GM20431 (cell line): ENCODE measurements at regions not wholly inside any gene's neighbourhood (a gene's known extent, or its start where the extent isn't known, plus 50 kb on each side); places are given as distances from the start of the nearest gene placed in this dataset.
"Not testable (repeated sequence)": the region's sequence is repeated elsewhere in the genome, so short reads cannot be mapped to it uniquely, and the experiment has no call there.

Source experiments
- in situ Hi-C: fragments of 300-500 bp; cut with MseI, MboI; formaldehyde crosslinking; loops from one replicate; pipeline ENCODE4 v1.15.0; 2020; ENCODE audit warnings: low sequenced_read_pairs; ENCODE audit not compliant: unreplicated experiment

DNA sequence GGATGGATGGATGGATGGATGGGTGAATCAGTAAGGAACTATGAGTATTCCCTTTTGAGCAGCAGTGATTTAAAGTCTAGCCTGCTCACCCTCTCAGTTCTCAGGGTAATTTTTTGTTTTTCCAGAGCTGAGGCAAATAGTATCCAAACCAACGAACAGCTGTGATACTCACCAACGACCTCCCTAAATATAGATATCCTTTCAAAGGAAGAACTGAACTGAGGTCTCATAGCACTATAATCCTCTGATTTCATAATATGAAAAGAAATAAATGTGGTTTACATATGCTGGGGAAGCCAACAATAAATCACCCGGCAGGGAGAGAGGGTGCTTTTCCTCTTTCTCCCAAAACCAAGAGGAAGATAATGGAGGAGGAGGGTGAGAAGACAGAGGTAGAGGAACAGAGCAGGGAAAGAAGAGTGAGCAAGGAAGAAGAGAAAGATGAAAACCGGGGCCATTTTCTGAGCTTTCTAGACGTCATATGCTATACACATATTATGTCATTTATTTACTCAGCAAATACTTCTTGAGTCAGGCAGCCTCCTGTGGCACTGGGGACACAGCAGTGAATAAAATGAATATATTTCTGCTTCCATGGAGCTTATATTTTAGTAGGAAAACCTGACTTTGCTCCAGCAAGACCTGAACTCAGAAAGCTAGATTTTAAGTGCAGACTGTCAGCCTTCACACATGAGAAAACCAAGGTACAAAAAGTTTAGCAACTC lies 710.7 kb upstream of the TBX3 start:
- in situ Hi-C loops: no loop called here

DNA sequence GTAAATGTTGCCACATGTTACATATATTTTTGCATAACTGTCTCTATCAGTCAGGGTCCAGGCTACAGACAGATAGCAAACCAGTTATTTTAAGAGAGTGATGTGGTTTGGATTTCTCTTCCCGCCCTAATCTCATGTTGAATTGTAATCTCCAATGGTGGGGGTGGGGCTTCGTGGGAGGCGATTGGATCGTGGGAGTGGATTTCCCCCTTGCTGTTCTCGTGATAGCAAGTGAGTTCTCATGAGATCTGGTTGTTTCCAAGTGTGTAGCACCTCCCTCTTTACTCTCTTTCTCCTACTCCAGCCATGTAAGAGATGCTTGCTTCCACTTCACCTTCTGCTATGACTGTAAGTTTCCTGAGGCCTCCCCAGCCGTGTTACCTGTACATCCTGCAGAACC lies 704.2 kb upstream of the TBX3 start:
- in situ Hi-C loops: no loop called here

DNA sequence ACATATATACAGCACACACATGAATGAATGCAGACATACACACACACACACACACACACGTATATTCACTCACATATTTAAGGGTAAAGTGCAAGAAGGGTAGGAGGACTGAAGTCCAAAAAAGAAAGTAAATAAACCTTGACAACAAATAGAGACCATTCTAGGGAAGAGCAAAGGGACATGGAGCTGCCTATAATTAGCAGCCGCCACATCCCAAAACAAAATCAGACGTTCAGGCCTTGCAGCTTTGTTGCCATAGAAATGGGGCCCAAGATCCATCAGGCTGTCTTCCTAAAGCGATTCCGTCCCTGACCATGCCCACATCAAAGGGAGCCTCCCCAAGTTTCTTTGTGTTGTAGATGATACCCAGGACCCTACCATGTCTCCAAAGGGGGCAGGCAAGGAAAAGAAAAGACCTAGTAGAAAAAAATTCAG lies 703.5 kb upstream of the TBX3 start:
- in situ Hi-C loops: no loop called here

DNA sequence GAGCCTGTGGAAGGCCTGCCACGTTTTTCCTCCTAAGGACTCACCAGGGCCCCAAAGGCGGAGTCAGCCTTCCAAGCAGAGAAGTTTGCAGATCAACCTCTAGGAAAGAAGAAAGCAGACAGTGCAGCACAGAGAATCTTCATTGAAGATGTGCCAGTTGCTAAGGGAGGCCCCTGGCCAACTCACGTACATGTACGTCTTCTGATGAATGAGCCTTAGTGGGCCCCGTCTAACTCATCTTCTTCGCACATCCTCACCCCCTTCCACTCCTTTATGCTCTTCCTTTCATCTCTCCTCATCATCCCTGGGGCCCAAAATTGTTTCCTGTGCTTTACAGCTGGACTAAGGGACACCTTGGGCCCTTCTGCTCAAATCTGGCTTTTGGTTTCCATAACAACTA lies 703.0 kb upstream of the TBX3 start:
- in situ Hi-C loops: no loop called here

DNA sequence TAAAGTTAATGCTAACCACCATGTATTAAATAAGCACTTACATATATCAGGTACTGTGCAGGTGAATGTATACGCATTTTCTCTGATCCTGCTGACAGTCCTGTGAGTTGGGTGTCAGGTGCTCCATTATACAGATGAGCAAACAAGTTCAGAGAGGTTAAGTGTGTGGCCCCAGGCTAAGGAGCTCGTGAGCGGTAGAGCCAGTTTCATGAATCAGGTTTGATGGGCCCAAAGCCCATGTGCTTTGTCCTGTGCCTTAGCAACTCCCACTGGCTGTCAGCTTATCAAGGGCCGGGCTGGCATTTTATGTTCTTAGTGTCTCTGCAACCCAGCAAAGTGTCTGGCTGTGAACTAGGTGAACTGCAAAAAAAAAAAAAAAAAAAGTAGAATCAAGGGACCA lies 701.2 kb upstream of the TBX3 start:
- in situ Hi-C loops: no loop called here

DNA sequence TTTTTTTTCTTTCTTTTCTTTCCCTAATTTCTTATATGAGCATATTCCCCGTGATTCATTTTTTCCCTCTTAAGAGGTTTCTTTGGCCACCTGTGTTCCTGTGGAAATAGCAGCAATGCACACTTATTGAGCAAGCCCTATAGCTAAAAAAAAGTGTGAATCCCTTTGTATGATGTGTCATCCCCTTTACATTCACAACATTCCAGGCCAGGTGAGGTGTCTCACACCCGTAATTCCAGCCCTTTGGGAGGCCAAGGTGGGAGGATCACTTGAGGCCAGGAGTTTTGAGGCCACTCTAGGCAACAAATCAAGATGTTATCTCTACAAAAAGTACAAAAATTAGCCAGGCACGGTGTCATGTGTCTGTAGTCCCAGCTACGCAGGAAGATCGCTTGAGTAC lies 700.4 kb upstream of the TBX3 start:
- in situ Hi-C loops: no loop called here

DNA sequence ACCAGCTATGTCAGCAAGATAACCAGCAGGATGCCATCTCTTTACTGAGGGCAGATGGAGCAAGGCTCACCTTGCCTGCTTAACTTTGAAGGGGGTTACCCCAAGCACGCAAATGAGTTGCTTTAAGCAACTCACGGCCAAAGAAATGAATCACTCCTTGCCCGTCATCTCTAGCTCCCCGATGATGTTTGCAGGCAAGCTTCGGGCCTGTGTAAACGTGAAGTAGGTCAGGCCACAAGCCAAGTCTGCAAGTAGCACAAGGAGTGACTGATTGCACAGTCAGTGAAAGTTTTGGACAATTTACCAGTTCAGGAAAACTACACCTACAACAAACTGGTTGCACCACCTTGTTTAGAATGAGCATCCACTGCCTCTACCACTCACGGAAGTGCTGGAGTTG lies 699.7 kb upstream of the TBX3 start:
- in situ Hi-C loops: no loop called here

DNA sequence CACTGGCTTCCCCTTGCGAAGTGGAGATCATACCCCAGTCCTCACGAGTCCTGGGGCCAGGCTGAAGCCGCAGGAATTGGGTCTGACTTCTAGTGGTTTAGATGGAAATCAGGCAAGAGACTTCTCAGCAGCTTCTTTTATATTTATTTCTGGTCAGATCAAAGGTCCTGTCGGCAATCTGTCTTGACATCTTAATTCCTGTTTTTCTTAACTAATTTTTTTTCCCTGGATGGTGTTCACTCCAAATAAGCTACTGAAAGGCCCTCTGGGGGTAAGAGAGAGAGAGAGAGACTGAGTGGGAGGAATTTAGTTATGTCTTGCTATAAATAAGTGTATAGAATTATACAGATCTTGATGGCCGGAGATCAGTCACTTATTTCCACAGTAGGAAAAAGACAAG lies 698.7 kb upstream of the TBX3 start:
- in situ Hi-C loops: no loop called here

DNA sequence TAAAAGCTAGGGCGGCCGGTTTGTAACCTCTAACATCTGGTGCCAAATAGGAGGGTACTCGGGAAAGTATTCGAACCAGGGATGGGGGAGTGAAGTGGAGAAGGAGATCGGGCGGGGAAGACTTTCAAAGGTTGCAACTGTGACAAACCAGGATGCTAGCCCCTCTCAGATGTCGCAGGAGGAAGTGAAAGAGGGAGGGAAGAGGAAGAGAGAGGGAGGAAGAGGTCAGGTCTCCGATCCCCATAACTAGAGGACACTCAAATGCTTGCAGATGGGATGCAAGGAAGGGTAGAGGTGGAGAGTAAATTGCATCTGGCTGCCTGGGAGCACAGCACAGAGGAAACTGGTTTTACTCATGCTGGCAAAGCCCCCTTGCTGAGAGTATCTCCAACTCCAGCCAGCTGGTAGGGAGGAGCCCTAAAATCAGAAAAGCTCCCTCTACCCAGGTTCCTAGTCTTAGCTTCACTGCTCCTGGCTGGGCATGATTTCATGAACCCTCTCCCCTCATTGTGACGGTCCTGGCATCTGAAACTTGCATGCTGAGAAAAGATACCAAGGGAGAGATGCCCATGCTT lies 696.7 kb upstream of the TBX3 start:
- in situ Hi-C loops: no loop called here

DNA sequence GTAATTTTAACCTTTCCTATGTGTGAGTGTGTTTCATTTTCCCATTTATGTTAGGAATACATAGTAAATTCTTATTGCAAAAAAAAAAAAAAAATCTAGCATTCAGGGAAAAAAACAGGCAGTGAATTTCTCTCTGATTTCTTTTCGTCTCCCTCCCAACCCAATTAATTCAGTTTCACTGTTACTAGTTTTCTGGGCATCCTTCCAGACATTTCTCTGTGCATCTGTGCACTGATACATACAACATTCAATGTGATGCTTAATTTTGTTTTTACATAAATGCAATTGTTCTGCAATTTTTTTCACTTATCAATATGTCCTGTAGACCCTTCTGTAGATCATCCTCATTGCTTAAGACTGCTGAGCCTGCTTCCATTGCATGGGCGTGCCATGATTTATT lies 694.3 kb upstream of the TBX3 start:
- in situ Hi-C loops: no loop called here

DNA sequence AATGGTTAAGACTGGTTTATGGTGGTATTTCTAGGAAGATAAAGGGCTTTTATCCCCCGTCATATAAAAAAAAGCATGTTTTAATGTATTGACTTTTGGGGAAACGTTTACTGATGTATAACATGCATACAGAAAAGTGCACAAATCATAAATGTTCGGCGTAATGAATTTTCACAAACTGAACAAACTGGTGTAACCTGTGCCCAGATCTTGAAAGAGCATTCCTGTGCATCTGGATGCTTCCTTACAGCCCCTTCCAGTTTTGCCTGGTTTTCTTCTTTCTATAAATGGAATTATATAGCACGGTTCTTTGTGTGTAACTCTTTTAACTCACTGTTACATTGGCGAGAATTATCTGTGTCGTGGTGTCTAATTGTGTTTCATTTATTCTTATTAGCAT lies 693.8 kb upstream of the TBX3 start:
- in situ Hi-C loops: no loop called here

DNA sequence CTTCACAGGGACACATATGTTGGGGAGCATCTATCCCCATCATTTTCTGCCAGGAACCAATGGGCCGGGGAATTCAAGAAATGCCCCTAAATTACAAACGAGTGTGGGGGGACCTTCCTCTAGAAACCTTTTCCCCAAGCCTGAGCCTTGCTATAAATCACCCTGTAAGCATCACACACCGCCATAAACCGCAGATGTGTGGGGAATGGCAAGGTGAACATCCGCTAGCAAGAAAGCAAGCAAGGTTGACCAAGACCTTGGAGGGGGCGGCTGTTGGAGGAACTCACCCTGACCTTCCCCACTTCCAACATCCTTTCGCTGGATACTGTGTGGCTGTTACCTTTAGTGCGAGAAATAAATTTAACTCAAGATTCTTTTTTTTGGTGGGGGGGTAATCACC lies 693.3 kb upstream of the TBX3 start:
- in situ Hi-C loops: no loop called here

DNA sequence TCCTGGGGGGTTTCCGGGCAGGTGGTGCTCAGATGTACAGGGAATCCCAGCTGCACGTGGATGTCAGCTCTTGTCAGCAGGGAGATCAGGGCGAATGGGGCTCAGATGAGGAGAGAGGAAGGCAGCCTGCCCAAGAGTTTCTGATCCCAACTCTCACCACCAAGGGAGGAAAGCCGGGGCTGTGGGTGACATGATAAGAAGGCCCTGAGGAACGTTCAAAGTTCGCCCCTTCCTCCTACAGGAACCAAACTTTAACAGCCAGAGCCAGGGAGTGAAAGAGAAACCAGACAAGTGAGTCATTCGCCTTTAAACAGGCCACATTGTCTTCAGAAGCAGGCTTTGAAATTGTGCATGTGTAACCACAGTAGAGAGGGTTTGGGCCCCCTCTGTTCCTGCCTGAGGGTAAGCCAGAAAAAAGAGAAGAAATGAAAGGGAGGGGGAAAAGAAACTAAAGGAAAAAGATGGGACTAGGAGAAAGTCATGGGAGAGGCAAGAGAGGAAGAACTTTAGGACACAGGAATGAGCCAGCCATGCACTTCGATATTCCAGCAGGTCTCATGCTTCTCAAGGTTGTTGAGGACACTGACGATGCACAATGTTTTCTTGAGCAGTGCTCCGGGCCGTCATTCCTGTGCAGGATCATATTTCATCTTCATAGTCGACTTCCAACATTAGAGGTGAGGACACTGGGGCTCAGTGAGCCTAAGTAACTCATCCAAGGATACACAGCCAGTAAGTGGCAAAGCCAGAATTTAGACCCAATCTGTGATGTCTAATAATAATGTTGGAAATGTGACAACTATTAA lies 691.4 kb upstream of the TBX3 start:
- in situ Hi-C loops: no loop called here

DNA sequence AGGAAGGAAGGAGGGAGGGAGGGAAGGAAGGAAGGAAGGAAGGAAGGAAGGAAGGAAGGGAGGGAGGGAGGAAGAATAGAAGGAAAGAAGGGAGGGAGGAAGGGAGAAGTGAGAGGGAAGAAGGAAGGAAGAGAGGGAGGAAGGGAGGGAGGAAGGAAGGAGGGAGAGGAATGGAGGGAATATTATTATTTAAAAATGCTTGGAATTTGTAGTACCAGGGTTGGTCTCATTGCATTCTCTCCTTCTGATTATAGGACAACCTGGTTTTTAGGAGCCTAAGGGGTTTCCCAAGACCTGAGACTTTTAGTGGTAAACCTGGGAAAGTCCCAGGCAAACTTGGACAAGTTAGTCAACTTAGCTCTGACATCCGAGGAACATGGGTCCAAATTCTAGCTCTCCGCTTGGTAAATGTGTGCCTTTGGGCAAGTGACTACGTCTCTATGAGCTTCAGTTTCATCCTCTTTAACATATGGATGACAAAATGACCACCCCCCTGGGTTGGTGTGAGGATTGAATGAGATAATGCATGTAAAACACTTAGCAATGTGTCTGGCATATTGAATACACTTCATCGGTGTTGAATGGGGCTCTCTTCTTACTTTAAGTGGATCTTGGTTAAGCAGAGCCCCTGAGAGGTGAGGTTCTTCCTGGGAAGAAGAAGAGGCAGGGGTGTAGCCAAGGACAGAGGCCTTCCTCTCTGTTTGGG lies 690.7 kb upstream of the TBX3 start:
- in situ Hi-C loops: no loop called here

DNA sequence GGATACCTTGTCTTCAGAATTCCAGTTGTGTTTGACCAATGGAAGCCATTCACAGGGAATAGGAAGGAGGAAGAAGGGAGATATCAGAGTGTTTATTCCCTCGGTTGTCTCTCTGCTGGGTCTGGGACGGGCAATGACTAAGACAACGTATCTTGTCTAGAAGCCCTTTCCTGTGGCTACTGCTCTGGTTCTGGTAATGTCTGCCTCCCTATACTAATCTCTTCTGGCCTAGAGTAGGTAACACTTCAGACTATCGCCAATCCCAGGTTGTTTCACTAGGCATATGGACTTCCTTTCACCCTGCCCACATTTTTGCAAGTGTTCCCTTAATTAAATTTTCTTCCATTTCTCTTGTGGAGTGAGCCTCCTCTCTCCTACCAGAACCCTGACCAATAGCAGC lies 687.7 kb upstream of the TBX3 start:
- in situ Hi-C loops: no loop called here

DNA sequence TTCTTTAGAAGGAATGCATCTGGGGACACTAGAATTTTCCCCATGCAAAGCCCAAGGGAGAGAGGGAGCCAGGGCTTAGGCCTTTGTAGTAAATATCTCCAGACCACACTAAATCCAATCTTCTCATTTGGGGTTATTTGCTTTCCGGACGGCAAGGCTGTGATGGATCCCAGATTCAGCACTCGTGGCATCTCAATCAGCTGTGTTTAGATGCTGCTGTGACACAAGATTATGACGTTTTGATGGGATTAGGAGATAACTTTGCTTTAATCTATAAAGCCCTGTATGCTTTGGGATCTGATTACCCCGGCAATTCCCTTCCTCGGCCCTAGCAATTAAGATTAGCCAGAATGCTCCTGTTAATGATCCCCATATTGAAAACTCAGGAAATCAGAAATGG lies 686.7 kb upstream of the TBX3 start:
- in situ Hi-C loops: no loop called here

DNA sequence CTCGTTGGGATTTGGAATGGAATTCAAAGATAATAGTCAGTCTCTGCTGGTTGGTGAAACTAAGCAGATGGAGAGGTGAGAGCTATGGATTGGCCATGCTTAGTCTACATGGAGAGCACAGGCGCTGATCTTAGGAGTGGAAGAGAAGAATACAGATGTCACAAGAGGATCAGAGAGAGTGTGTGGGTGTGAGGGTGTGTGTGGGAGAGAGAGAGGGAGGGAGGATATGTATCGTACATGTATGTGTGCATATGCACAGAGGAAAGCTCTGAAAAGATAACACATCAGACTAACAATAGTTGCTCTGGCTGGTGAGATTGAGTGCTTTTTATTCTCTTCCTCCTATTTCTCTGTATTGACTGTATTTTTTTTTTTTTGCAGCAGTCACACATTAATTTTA lies 686.2 kb upstream of the TBX3 start:
- in situ Hi-C loops: no loop called here

DNA sequence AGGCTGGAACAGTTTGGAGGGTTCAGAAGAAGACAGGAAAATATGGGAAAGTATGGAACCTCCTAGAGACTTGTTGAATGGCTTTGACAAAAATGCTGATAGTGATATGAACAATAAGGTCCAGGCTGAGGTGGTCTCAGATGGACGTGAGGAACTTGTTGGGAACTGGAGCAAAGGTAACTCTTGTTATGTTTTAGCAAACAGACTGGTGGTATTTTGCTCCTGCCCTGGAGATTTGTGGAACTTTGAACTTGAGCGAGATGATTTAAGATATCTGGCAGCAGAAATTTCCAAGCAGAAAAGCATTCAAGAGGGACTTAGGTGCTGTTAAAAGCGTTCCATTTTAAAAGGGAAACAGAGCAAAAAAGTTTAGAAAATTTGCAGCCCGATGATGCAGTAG lies 682.3 kb upstream of the TBX3 start:
- in situ Hi-C loops: not testable (repeated sequence)

DNA sequence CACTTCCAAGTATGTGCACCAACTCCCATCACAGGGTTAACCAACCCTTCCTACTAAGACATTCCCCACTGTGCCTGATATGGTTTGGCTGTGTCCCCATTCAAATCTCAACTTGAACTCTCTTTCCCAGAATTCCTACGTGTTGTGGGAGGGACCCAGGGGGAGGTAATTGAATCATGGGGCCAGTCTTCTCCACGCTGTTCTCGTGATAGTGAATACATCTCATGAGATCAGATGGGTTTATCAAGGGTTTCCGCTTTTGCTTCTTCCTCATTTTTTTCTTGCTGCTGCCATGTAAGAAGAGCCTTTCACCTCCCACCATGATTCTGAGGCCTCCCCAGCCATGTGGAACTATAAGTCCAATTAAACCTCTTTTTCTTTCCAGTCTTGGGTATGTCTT lies 681.8 kb upstream of the TBX3 start:
- in situ Hi-C loops: not testable (repeated sequence)

DNA sequence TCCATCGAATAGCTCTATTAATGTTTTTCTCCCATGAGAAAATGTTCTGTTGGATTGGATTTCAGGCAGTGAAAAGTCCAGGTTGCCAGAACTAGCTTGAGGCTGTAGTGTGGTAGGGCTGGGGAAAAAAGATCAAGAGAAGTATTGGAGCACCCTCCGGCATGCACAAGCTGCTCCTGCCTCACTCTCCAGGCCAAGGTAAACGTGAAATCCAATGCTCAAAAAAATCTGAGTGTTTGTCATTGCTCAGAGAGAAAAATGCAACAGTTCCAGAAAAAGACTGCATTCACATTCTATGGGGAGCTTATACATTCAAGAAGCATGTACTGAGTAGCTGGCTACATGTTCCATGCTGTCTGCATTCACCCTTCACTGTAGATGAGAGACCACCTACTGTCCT lies 680.9 kb upstream of the TBX3 start:
- in situ Hi-C loops: no loop called here
